ENCODE measurements at regions not wholly inside any gene's neighbourhood (a gene's known extent, or its start where the extent isn't known, plus 50 kb on each side); places are given as distances from the start of the nearest gene placed in this dataset.

DNA sequence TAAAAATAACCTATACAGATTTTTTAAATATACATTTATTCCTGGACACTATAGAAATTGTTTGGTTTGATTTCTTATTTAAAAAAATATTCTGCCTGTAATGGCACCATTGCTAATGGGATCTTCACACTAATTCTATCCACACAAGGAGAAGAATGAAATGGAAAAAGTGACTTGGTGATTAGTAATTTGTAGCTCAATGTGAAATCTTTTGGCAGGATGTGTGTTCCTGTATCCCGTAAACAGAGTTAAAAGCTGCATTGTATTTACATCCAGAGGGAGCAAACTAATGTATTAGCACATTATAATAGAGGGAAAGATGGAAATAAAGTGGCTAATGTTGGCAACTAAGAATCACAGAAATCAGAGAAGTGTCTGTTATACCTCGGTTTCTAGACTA lies 1455.3 kb upstream of the FLRT2 start:
- Histone ChIP-seq H3K36me3 (ENCODE audit: control insufficient read depth, insufficient read depth, low read length) (no peaks in the 10 kb centered on the region), H3K27me3 (ENCODE audit: control insufficient read depth, insufficient read depth, low read length) (no peaks in the 10 kb centered on the region), H3K4me3 (ENCODE audit: low read depth, low read length) (no peak overlapping the region)
- TF ChIP-seq, protein P1, sequence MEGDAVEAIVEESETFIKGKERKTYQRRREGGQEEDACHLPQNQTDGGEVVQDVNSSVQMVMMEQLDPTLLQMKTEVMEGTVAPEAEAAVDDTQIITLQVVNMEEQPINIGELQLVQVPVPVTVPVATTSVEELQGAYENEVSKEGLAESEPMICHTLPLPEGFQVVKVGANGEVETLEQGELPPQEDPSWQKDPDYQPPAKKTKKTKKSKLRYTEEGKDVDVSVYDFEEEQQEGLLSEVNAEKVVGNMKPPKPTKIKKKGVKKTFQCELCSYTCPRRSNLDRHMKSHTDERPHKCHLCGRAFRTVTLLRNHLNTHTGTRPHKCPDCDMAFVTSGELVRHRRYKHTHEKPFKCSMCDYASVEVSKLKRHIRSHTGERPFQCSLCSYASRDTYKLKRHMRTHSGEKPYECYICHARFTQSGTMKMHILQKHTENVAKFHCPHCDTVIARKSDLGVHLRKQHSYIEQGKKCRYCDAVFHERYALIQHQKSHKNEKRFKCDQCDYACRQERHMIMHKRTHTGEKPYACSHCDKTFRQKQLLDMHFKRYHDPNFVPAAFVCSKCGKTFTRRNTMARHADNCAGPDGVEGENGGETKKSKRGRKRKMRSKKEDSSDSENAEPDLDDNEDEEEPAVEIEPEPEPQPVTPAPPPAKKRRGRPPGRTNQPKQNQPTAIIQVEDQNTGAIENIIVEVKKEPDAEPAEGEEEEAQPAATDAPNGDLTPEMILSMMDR (IDR thresholded peaks at IDR 0.05; ENCODE audit: insufficient read depth, low read length, poor library complexity, severe bottlenecking), result no peak
- no peak for DNase-seq (ENCODE audit: low read depth)

DNA sequence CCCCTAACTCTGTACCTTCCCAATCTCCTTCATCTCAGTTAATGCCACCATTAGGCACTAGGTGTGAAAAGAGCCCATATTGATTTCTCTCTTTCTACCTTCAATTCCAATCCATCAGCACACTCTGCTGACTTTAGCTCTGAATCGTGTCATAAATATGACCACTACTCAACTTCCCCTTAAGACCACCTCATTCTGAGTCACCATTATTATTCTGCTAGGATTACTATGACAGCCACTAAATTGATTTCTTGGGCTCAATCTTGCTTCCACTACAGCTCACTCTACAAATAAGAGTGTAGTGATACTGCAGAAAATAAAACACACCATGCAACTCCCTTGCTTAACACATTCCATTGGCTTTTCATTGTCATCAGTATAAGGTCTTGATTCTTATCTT lies 1449.0 kb upstream of the FLRT2 start:
- DNase-seq (ENCODE audit: low read depth), result no peak

DNA sequence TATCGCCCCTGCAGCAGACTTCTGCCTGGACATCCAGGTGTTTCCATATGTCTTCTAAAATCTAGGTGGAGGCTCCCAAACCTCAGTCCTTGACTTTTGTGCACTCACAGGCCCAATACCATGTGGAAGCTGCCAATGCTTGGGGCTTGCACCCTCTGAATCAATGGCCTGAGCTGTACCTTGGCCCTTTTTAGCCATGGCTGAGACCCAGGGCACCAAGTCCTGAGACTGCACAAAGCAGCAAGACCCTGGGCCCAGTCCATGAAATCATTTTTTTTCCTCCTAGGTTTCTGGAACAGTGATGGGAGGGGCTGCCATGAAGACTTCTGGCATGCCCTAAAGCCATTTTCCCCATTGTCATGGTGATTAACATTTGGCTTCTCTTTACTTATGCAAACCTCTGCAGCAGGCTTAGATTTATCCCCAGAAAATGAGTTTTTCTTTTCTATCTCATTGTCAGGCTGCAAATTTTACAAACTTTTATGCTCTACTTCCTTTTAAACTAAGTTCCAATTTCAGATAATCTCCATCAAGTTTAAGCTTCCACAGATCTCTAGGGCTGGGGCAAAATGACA lies 1445.8 kb upstream of the FLRT2 start:
- H3K4me3 ChIP-seq (ENCODE audit: low read depth, low read length), result no peak overlapping the region
- TF ChIP-seq, protein P1 (IDR thresholded peaks at IDR 0.05; ENCODE audit: insufficient read depth, low read length, poor library complexity, severe bottlenecking), result no peak
- H3K27me3 ChIP-seq (ENCODE audit: control insufficient read depth, insufficient read depth, low read length), result no peaks in the 10 kb centered on the region
- no peaks in the 10 kb centered on the region for H3K36me3 ChIP-seq (ENCODE audit: control insufficient read depth, insufficient read depth, low read length)
- no peak for DNase-seq (ENCODE audit: low read depth)

More for the DNA sequence above, 1449.0 kb upstream of the FLRT2 start:
- H3K27me3 ChIP-seq (ENCODE audit: control insufficient read depth, insufficient read depth, low read length), result no peaks in the 10 kb centered on the region
- no peak overlapping the region for H3K4me3 ChIP-seq (ENCODE audit: low read depth, low read length)
- TF ChIP-seq, protein P1 (IDR thresholded peaks at IDR 0.05; ENCODE audit: insufficient read depth, low read length, poor library complexity, severe bottlenecking), result no peak
- H3K36me3 ChIP-seq (ENCODE audit: control insufficient read depth, insufficient read depth, low read length), result no peaks in the 10 kb centered on the region

DNA sequence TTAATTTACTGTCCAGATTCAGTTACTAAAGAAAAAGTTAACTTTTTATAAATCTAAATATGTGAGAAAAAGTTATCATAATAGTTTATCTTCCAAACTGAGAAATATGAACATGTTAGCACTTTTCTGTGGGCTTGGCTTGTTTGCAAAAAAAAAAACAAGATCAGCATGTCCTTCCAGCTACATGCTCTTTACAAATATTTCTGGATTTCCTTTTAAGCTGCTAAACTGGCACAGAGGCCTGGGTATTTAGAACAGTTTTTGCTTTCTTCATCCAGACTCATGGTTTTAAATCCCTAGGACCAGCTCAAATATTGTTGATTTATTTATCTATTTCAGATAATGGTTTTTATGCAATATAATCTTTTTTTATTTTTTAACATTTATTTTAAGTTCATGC lies 1444.5 kb upstream of the FLRT2 start:
- no peak for DNase-seq (ENCODE audit: low read depth)
- Histone ChIP-seq H3K36me3 (ENCODE audit: control insufficient read depth, insufficient read depth, low read length) (no peaks in the 10 kb centered on the region), H3K4me3 (ENCODE audit: low read depth, low read length) (no peak overlapping the region), H3K27me3 (ENCODE audit: control insufficient read depth, insufficient read depth, low read length) (no peaks in the 10 kb centered on the region)
- TF ChIP-seq, protein P1 (IDR thresholded peaks at IDR 0.05; ENCODE audit: insufficient read depth, low read length, poor library complexity, severe bottlenecking), result no peak

DNA sequence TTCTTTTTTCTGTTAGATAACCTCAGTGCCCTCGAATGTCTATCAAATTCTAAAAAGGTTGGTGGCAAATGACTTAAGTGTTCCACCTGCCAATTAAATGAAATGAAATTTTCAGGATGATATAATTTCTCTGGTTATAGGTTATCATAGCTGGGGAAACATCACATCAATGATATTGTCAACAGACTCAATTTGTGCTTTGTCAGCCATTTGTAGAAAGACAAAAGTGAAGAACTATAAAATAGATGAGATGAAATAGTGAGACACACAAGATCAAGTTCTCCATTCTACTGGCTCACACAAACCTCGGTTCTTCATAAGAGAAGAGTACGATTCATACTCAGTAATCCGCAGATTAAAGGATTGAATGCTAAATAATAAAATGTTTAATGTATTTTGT lies 1443.2 kb upstream of the FLRT2 start:
- TF ChIP-seq, protein P1 (IDR thresholded peaks at IDR 0.05; ENCODE audit: insufficient read depth, low read length, poor library complexity, severe bottlenecking), result no peak
- H3K36me3 ChIP-seq (ENCODE audit: control insufficient read depth, insufficient read depth, low read length), result no peaks in the 10 kb centered on the region
- no peak for DNase-seq (ENCODE audit: low read depth)
- H3K27me3 ChIP-seq (ENCODE audit: control insufficient read depth, insufficient read depth, low read length), result no peaks in the 10 kb centered on the region
- H3K4me3 ChIP-seq (ENCODE audit: low read depth, low read length), result no peak overlapping the region

DNA sequence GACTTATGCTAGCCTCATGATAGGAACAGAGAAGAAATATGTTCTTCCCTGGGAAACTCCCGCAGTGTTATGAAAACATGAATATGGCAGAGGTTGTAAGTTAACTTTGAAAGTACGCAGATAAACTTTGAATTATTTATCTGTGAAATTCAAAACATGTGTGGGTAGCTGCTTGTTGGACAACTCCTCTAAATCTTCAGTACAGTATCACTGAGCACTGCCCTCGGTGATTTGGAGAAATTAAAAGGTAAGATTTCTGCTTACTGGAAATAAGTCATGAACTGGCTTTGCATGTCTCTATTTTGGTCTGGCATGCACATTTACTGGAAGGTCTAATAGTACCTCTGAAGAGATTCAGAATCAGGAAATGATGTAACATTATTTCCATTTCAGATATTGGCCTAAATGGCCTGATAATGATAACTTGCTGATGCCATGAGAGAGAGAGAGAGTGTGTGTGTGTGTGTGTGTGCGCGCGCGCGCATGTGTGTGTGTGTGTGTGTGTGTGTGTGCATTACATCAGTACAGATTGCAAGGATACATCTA lies 1441.9 kb upstream of the FLRT2 start:
- DNase-seq (ENCODE audit: low read depth), result no peak
- no peaks in the 10 kb centered on the region for H3K36me3 ChIP-seq (ENCODE audit: control insufficient read depth, insufficient read depth, low read length)
- H3K4me3 ChIP-seq (ENCODE audit: low read depth, low read length), result no peak overlapping the region
- no peaks in the 10 kb centered on the region for H3K27me3 ChIP-seq (ENCODE audit: control insufficient read depth, insufficient read depth, low read length)
- TF ChIP-seq, protein P1 (IDR thresholded peaks at IDR 0.05; ENCODE audit: insufficient read depth, low read length, poor library complexity, severe bottlenecking), result no peak

All from kidney epithelial cell (primary cell).